Fibroblast of lung (primary cell): ENCODE measurements at regions not wholly inside any gene's neighbourhood (a gene's known extent, or its start where the extent isn't known, plus 50 kb on each side); places are given as distances from the start of the nearest gene placed in this dataset.
A peak's percentile ranks its signal among the peaks of the same experiment; 100 is the strongest.

ENCODE experiments used
- DNase-seq, 2 donors: peaks; one replicate each; pipeline versions ENCODE4 v3.0.0 to v3.0.0-alpha.2; 2010; ENCODE audit warnings: low read depth in 2 of 2
- H2AFZ ChIP-seq: 2 replicates; pipeline ENCODE4 v1.5.1; 2012; ENCODE audit warnings: low read length, control low read depth, inconsistent platforms
- H3K27ac ChIP-seq: 2 replicates; pipeline ENCODE4 v1.5.1; 2011; ENCODE audit warnings: low read length, control low read depth; ENCODE audit not compliant: insufficient read depth
- H3K27me3 ChIP-seq: 2 replicates; pipeline ENCODE4 v1.5.1; 2011; ENCODE audit warnings: mild to moderate bottlenecking, low read length; ENCODE audit not compliant: control insufficient read depth, insufficient read depth
- H3K36me3 ChIP-seq: 2 replicates; pipeline ENCODE4 v1.5.1; 2011; ENCODE audit warnings: low read length; ENCODE audit not compliant: control insufficient read depth, insufficient read depth
- H3K4me1 ChIP-seq: 2 replicates; pipeline ENCODE4 v1.5.1; 2011; ENCODE audit warnings: low read length; ENCODE audit not compliant: control insufficient read depth, insufficient read depth; ENCODE audit errors: extremely low read depth
- H3K4me2 ChIP-seq: 2 replicates; pipeline ENCODE4 v1.5.1; 2011; ENCODE audit warnings: low read length, control low read depth; ENCODE audit not compliant: insufficient read depth; ENCODE audit errors: extremely low read depth
- H3K4me3 ChIP-seq, 4 experiments: fragments of 200-600 bp in 1 of 4; sonication (generic) in 1 of 4; replicated peaks in 1 of 4; 2 replicates each; pipeline ENCODE4 v1.5.1; 2011 to 2016; ENCODE audit warnings: low read length in 4 of 4, low read depth in 3 of 4, mild to moderate bottlenecking in 3 of 4, control low read depth in 2 of 4, inconsistent platforms in 1 of 4, mixed read lengths in 1 of 4; ENCODE audit not compliant: insufficient read depth in 1 of 4; ENCODE audit errors: control extremely low read depth in 1 of 4
- H3K79me2 ChIP-seq: 2 replicates; pipeline ENCODE4 v1.5.1; 2012; ENCODE audit warnings: mild to moderate bottlenecking, low read length, inconsistent platforms; ENCODE audit not compliant: control insufficient read depth, insufficient read depth
- H3K9ac ChIP-seq: 2 replicates; pipeline ENCODE4 v1.5.1; 2011; ENCODE audit warnings: mild to moderate bottlenecking, low read length, control low read depth; ENCODE audit not compliant: insufficient read depth
- H3K9me3 ChIP-seq: 2 replicates; pipeline ENCODE4 v1.5.1; 2012; ENCODE audit warnings: low read depth, low read length; ENCODE audit not compliant: control insufficient read depth, insufficient read depth
- H4K20me1 ChIP-seq: 2 replicates; pipeline ENCODE4 v1.5.1; 2011; ENCODE audit warnings: low read length; ENCODE audit not compliant: control insufficient read depth, insufficient read depth; ENCODE audit errors: extremely low read depth
- EZH2 ChIP-seq: IDR thresholded peaks from 2 replicates; pipeline ENCODE4 v1.5.1; 2012; ENCODE audit warnings: low read length, control low read depth, mild to moderate bottlenecking; ENCODE audit errors: missing control alignments
- TF ChIP-seq, protein P1 (sequence below), 2 donors: IDR thresholded peaks in 1 of 2; conservative IDR thresholded peaks in 1 of 2; 1 replicate in 1 of 2; 2 replicates in 1 of 2; pipeline ENCODE4 v1.5.1; 2011 to 2012; ENCODE audit warnings: low read length in 2 of 2, control low read depth in 1 of 2, inconsistent platforms in 1 of 2, low read depth in 1 of 2, mild to moderate bottlenecking in 1 of 2

DNA sequence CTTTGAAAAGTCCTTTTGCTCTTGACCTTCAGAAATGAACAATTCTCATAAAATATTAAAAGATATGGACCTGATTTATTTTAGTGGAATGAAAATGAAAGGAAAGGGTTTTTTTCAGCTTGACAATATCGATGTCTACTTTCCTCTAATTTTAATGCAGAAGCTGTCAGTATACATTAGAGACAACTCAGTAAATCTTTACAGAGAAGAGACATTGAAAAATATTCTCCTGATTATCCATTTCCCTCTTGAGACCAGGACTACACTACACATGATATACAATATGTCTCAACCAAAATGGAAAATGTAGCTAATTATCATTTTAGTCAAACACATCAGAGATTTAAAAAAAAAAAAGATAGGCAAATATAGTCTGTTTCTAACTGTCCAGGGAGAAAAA is 288.5 kb upstream of the NUDT12 start:
- H2AFZ ChIP-seq, result no peak overlapping the region
- no peak overlapping the region for H3K9ac ChIP-seq
- no peak overlapping the region for H3K4me2 ChIP-seq
- H3K4me3 ChIP-seq, result no peak overlapping the region
- no peaks in the 10 kb centered on the region for H3K36me3 ChIP-seq
- TF ChIP-seq EZH2, result no peak
- TF ChIP-seq, protein P1, sequence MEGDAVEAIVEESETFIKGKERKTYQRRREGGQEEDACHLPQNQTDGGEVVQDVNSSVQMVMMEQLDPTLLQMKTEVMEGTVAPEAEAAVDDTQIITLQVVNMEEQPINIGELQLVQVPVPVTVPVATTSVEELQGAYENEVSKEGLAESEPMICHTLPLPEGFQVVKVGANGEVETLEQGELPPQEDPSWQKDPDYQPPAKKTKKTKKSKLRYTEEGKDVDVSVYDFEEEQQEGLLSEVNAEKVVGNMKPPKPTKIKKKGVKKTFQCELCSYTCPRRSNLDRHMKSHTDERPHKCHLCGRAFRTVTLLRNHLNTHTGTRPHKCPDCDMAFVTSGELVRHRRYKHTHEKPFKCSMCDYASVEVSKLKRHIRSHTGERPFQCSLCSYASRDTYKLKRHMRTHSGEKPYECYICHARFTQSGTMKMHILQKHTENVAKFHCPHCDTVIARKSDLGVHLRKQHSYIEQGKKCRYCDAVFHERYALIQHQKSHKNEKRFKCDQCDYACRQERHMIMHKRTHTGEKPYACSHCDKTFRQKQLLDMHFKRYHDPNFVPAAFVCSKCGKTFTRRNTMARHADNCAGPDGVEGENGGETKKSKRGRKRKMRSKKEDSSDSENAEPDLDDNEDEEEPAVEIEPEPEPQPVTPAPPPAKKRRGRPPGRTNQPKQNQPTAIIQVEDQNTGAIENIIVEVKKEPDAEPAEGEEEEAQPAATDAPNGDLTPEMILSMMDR (conservative IDR thresholded peaks at IDR 0.05 in 1 of 2, IDR thresholded peaks at IDR 0.05 in 1 of 2; ENCODE audit: low read depth in 1 of 2, low read length in 2 of 2), result no peak
- H4K20me1 ChIP-seq, result no peaks in the 10 kb centered on the region
- peaks cover 2% of the 10 kb centered on the region for H3K4me1 ChIP-seq
- no peaks in the 10 kb centered on the region for H3K9me3 ChIP-seq
- no peaks in the 10 kb centered on the region for H3K79me2 ChIP-seq
- H3K27me3 ChIP-seq, result no peaks in the 10 kb centered on the region
- no peak for DNase-seq
- H3K27ac ChIP-seq, result no peak overlapping the region

DNA sequence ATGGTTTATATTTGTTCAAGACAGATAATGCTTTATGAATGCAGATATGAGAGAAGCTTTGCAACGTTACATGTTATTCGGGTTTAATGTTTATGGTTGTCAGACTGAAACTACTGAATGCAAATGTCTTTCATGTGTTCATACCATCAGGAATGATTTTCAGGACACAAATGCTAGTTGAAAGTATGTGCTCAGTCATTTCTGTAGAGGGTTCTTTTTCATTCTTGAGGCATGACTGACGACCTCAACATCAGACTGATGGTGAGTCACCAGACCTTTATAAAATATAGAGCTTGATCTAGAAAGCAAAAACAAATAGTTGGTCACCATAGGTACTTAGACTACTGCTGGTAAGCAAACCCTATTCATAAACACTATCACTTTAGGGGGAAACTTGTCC is 287.3 kb upstream of the NUDT12 start:
- H3K27me3 ChIP-seq, result no peaks in the 10 kb centered on the region
- no peak overlapping the region for H3K4me3 ChIP-seq
- H2AFZ ChIP-seq, result no peak overlapping the region
- no peak overlapping the region for H3K9ac ChIP-seq
- H3K36me3 ChIP-seq, result no peaks in the 10 kb centered on the region
- H3K79me2 ChIP-seq, result no peaks in the 10 kb centered on the region
- peak; percentile 72 to 95 for DNase-seq
- H3K4me2 ChIP-seq, result peak overlapping the region; percentile 48
- no peaks in the 10 kb centered on the region for H3K9me3 ChIP-seq
- peak overlapping the region; percentile 4 for H3K27ac ChIP-seq
- TF ChIP-seq EZH2, result no peak
- TF ChIP-seq, protein P1 (conservative IDR thresholded peaks at IDR 0.05 in 1 of 2, IDR thresholded peaks at IDR 0.05 in 1 of 2; ENCODE audit: low read depth in 1 of 2, low read length in 2 of 2), result no peak
- no peaks in the 10 kb centered on the region for H4K20me1 ChIP-seq
- peaks cover 2% of the 10 kb centered on the region for H3K4me1 ChIP-seq

DNA sequence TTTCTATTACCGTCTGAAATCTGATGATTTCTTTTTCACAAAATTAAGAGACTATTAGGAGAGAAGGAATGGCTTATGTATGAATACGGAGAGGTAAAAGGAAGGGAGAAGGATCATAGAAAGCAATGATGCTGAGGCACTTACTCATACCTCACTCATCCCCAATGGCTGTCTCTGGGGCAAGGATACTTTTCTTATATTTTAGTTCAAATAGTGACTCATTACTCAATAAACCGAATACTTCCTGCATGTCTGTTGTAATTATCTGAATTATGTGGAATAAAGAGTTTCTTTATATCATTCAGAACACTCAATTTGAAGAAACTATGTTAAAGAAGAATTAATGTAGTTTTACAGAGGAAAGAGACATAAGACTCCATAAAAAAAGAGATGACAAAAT is 284.5 kb upstream of the NUDT12 start:
- H3K4me1 ChIP-seq, result peaks cover 2% of the 10 kb centered on the region
- H4K20me1 ChIP-seq, result no peaks in the 10 kb centered on the region
- H2AFZ ChIP-seq, result no peak overlapping the region
- no peaks in the 10 kb centered on the region for H3K79me2 ChIP-seq
- H3K4me2 ChIP-seq, result no peak overlapping the region
- H3K27ac ChIP-seq, result no peak overlapping the region
- TF ChIP-seq, protein P1 (conservative IDR thresholded peaks at IDR 0.05 in 1 of 2, IDR thresholded peaks at IDR 0.05 in 1 of 2; ENCODE audit: low read depth in 1 of 2, low read length in 2 of 2), result no peak
- TF ChIP-seq EZH2, result no peak
- H3K36me3 ChIP-seq, result no peaks in the 10 kb centered on the region
- H3K4me3 ChIP-seq, result no peak overlapping the region
- DNase-seq, result peak; percentile 9 to 55
- no peaks in the 10 kb centered on the region for H3K9me3 ChIP-seq
- no peaks in the 10 kb centered on the region for H3K27me3 ChIP-seq
- no peak overlapping the region for H3K9ac ChIP-seq
